Esophagus squamous epithelium (tissue), 5 donors: ENCODE measurements at regions not wholly inside any gene's neighbourhood (a gene's known extent, or its start where the extent isn't known, plus 50 kb on each side); places are given as distances from the start of the nearest gene placed in this dataset.

Source experiments
- DNase-seq: peaks from one replicate; lab custom pipeline; 2025; lab: John Stamatoyannopoulos, UW
- H3K27ac ChIP-seq, 4 donors: fragments of 200-600 bp; sonication (generic); one replicate each; pipeline ENCODE4 v1.5.1; 2016 to 2019; ENCODE audit warnings: mild to moderate bottlenecking in 1 of 4
- H3K27me3 ChIP-seq, 4 donors: fragments of 200-600 bp; sonication (generic); 1 replicate in 3 of 4; 2 replicates in 1 of 4; pipeline versions ENCODE4 v1.5.1 to v1.6.0; 2017 to 2021; ENCODE audit warnings: antibody characterized with exemption in 1 of 4
- H3K36me3 ChIP-seq, 3 donors: fragments of 200-600 bp; sonication (generic); one replicate each; pipeline ENCODE4 v1.5.1; 2016 to 2019
- H3K4me1 ChIP-seq, 3 donors: fragments of 200-600 bp; sonication (generic); one replicate each; pipeline ENCODE4 v1.5.1; 2017 to 2019
- H3K4me3 ChIP-seq, 4 donors: fragments of 200-600 bp; sonication (generic); 1 replicate in 3 of 4; 2 replicates in 1 of 4; pipeline ENCODE4 v1.5.1; 2016 to 2019; ENCODE audit warnings: mild to moderate bottlenecking in 2 of 4, moderate library complexity in 1 of 4
- H3K9me3 ChIP-seq, 3 donors: fragments of 200-600 bp; sonication (generic); one replicate each; pipeline ENCODE4 v1.5.1; 2016 to 2019
- POLR2A ChIP-seq, 4 donors: fragments of 450-650 bp; IDR thresholded peaks; one replicate each; pipeline ENCODE4 v1.6.1; 2017; ENCODE audit warnings: antibody characterized with exemption in 4 of 4, mild to moderate bottlenecking in 4 of 4, moderate library complexity in 3 of 4
- WGBS, 2 donors: methylation state at CpG; one replicate each; pipeline ENCODE4 v1.1.5; 2018; 5-methylcytosine and 5-hydroxymethylcytosine counted together
- intact Hi-C: fragments of 100-400 bp; cut with DNase I; formaldehyde crosslinking; loops from one replicate; pipeline ENCODE4 v1.15.0; 2022
- small RNA-seq, 4 donors: library from RNA; depleted of rRNA; stranded (forward); fragments of <200 nt; gene quantifications; one replicate each; pipeline ENCODE3, GENCODE V24; 2016
- TF ChIP-seq, protein P1 (sequence below), 6 experiments: fragments of 450-650 bp in 4 of 6; fragments of 200-600 bp in 2 of 6; sonication (generic) in 2 of 6; IDR thresholded peaks; one replicate each; pipeline ENCODE4 v1.5.1; 2016 to 2019; ENCODE audit warnings: antibody characterized with exemption in 6 of 6, mild to moderate bottlenecking in 4 of 6, moderate library complexity in 4 of 6
- donor health status: DM: yes; HTN: yes; CAD: no.

DNA sequence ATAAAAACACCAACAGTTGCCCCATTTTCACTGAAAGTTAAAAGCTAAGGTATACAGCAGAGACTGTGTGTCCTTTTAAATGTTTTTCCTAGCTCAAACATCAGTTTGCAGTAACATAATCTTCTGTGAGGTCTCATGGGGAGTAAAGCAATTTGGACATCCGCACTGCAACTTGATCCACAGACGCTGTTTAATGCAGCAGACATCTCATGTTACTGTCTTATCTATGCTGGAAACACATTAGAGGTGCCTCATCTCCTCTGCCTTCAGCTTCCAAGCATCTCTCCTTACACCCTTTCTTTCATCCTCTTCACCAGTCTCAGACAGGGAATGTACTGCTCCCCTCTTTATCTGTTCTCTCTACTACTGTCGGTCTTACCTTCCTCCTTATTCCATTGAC is 53.7 kb upstream of the ATP11B start:
- TF ChIP-seq POLR2A (IDR thresholded peaks at IDR 0.05) = no peak
- TF ChIP-seq, protein P1, sequence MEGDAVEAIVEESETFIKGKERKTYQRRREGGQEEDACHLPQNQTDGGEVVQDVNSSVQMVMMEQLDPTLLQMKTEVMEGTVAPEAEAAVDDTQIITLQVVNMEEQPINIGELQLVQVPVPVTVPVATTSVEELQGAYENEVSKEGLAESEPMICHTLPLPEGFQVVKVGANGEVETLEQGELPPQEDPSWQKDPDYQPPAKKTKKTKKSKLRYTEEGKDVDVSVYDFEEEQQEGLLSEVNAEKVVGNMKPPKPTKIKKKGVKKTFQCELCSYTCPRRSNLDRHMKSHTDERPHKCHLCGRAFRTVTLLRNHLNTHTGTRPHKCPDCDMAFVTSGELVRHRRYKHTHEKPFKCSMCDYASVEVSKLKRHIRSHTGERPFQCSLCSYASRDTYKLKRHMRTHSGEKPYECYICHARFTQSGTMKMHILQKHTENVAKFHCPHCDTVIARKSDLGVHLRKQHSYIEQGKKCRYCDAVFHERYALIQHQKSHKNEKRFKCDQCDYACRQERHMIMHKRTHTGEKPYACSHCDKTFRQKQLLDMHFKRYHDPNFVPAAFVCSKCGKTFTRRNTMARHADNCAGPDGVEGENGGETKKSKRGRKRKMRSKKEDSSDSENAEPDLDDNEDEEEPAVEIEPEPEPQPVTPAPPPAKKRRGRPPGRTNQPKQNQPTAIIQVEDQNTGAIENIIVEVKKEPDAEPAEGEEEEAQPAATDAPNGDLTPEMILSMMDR (IDR thresholded peaks at IDR 0.05) = no peak
- Histone ChIP-seq H3K27me3 (no peaks in the 10 kb centered on the region), H3K9me3 (no peaks in the 10 kb centered on the region), H3K4me1 (peaks cover 4 to 31% (median 6%) of the 10 kb centered on the region in 3 donors), H3K36me3 (no peaks in the 10 kb centered on the region), H3K4me3 (peak overlapping the region in 2 of 4 donors; percentile 16 to 20), H3K27ac (peak overlapping the region; percentile 53 to 90 (median 78))
- WGBS, 2 donors = 54 to 62% methylated on average over 3 of the region's 3 CpGs
- DNase-seq = no peak
- intact Hi-C loops = no loop called here

DNA sequence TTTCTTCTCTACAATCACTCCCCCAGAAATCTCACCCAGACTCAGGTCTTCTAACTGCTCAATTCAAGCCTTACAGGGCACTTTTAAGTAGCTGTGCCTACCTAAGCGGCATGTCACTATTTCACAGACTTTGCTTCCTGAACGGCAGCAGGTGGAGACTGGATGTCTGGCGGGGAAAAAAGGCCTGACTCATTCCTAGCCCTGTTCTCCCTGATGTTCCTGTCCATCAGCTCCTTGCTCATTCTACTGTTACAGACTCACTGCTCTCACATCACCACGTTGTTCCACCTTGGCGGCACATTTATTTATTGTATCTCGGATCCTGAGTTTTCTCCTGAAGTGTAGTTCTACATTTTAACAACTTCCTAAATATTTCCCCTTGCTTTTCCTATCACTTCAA is 52.6 kb upstream of the ATP11B start:
- Histone ChIP-seq H3K27me3 (no peaks in the 10 kb centered on the region), H3K36me3 (no peaks in the 10 kb centered on the region), H3K4me3 (peak overlapping the region in 1 of 4 donors; percentile 20), H3K9me3 (no peaks in the 10 kb centered on the region), H3K27ac (peak overlapping the region in 3 of 4 donors; percentile 75 to 90 (median 81)), H3K4me1 (peaks cover 4 to 33% (median 6%) of the 10 kb centered on the region in 3 donors)
- 29 to 47% methylated on average over 6 of the region's 6 CpGs for WGBS, 2 donors
- no peak for DNase-seq
- TF ChIP-seq POLR2A (IDR thresholded peaks at IDR 0.05) = no peak
- TF ChIP-seq, protein P1 (IDR thresholded peaks at IDR 0.05) = no peak
- intact Hi-C loops = no loop called here

DNA sequence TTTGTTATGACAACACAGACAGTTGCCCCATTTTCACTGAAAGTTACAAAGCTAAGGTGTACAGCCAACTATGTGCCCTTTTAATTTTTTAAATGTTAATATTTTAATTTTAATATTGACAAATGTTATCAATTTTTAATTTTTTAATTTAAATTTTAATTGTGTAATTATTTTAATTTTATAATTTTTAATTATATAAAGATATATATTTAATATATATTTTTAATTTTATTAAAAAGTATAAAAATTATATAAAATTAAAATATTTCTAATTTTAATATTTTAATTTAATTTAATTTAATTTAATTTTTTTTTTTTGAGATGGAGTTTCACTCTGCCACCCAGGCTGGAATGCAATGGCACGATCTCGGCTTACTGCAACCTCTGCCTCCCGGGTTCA is 52.1 kb upstream of the ATP11B start:
- H3K27ac ChIP-seq = peak overlapping the region in 3 of 4 donors; percentile 48 to 90 (median 81)
- peaks cover 4 to 38% (median 6%) of the 10 kb centered on the region in 3 donors for H3K4me1 ChIP-seq
- no peaks in the 10 kb centered on the region for H3K9me3 ChIP-seq
- WGBS, 2 donors = 92 to 97% methylated on average over 3 of the region's 3 CpGs
- intact Hi-C loops = no loop called here
- no peak for TF ChIP-seq POLR2A (IDR thresholded peaks at IDR 0.05)
- TF ChIP-seq, protein P1 (IDR thresholded peaks at IDR 0.05) = no peak
- no peak overlapping the region for H3K4me3 ChIP-seq
- no peak for DNase-seq
- H3K36me3 ChIP-seq = no peaks in the 10 kb centered on the region
- H3K27me3 ChIP-seq = no peaks in the 10 kb centered on the region

Small RNA genes in the stretch of these regions (small RNA-seq; reads per million reads assigned to genes)
- 0 reads per million in 4 donors for gene RN7SKP265
